H9 (cell line): ENCODE measurements at regions not wholly inside any gene's neighbourhood (a gene's known extent, or its start where the extent isn't known, plus 50 kb on each side); places are given as distances from the start of the nearest gene placed in this dataset.

Experiments
- DNase-seq: peaks from one replicate; pipeline ENCODE4 v3.0.0-alpha.2; 2017
- H2AFZ ChIP-seq: one replicate; pipeline ENCODE4 v1.6.1; 2013; ENCODE audit warnings: mild to moderate bottlenecking, low read length, control low read depth, moderate library complexity
- H2AK5ac ChIP-seq: 2 replicates; pipeline ENCODE4 v1.6.1; 2013; ENCODE audit warnings: low read length, control low read depth, mixed read lengths; ENCODE audit not compliant: insufficient read length
- H2BK120ac ChIP-seq: one replicate; pipeline ENCODE4 v1.6.1; 2013; ENCODE audit warnings: low read depth, mild to moderate bottlenecking, low read length, control low read depth, inconsistent platforms; ENCODE audit not compliant: poor library complexity, severe bottlenecking
- H2BK12ac ChIP-seq: 2 replicates; pipeline ENCODE4 v1.6.1; 2013; ENCODE audit warnings: low read length, control low read depth, mixed read lengths, low read depth; ENCODE audit not compliant: insufficient read length
- H2BK15ac ChIP-seq: 2 replicates; pipeline ENCODE4 v1.6.1; 2013; ENCODE audit warnings: low read depth, low read length, control low read depth
- H2BK20ac ChIP-seq: one replicate; pipeline ENCODE4 v1.6.1; 2013; ENCODE audit warnings: low read depth, mild to moderate bottlenecking, low read length, control low read depth, inconsistent platforms; ENCODE audit not compliant: poor library complexity, severe bottlenecking
- H2BK5ac ChIP-seq: 2 replicates; pipeline ENCODE4 v1.6.1; 2013; ENCODE audit warnings: low read length, control low read depth, mixed read lengths; ENCODE audit not compliant: insufficient read length
- H3K14ac ChIP-seq: 2 replicates; pipeline ENCODE4 v1.6.1; 2013; ENCODE audit warnings: low read length, control low read depth; ENCODE audit not compliant: insufficient read depth
- H3K18ac ChIP-seq: 2 replicates; pipeline ENCODE4 v1.6.1; 2013; ENCODE audit warnings: low read depth, mild to moderate bottlenecking, mixed read lengths, low read length, control low read depth; ENCODE audit not compliant: insufficient read length
- H3K23ac ChIP-seq: 2 replicates; pipeline ENCODE4 v1.6.1; 2013; ENCODE audit warnings: low read length, control low read depth, mixed read lengths, low read depth; ENCODE audit not compliant: insufficient read length
- H3K23me2 ChIP-seq: 2 replicates; pipeline ENCODE4 v1.6.1; 2013; ENCODE audit warnings: low read depth, mild to moderate bottlenecking, mixed read lengths, low read length, control low read depth; ENCODE audit not compliant: insufficient read length, poor library complexity, severe bottlenecking
- H3K27ac ChIP-seq: 2 replicates; pipeline ENCODE4 v1.5.1; 2013; ENCODE audit warnings: low read length, control low read depth, mixed read lengths, low read depth; ENCODE audit not compliant: insufficient read length
- H3K27me3 ChIP-seq: 2 replicates; pipeline ENCODE4 v1.6.1; 2013; ENCODE audit warnings: low read length, control low read depth, inconsistent platforms; ENCODE audit not compliant: insufficient read depth
- H3K4ac ChIP-seq: 2 replicates; pipeline ENCODE4 v1.6.1; 2013; ENCODE audit warnings: low read depth, mild to moderate bottlenecking, control low read depth, inconsistent platforms, low read length, moderate library complexity
- H3K4me1 ChIP-seq: 2 replicates; pipeline ENCODE4 v1.6.1; 2013; ENCODE audit warnings: low read length, control low read depth, inconsistent platforms; ENCODE audit not compliant: insufficient read depth
- H3K4me2 ChIP-seq: 2 replicates; pipeline ENCODE4 v1.6.1; 2013; ENCODE audit warnings: low read length, control low read depth, mixed read lengths; ENCODE audit not compliant: insufficient read length, insufficient read depth
- H3K56ac ChIP-seq: 2 replicates; pipeline ENCODE4 v1.6.1; 2013; ENCODE audit warnings: low read depth, mild to moderate bottlenecking, mixed read lengths, low read length, control low read depth; ENCODE audit not compliant: insufficient read length
- H3K79me1 ChIP-seq: 2 replicates; pipeline ENCODE4 v1.6.1; 2013; ENCODE audit warnings: low read depth, mild to moderate bottlenecking, moderate library complexity, low read length, control low read depth, inconsistent platforms; ENCODE audit not compliant: insufficient read depth, poor library complexity, severe bottlenecking
- H3K79me2 ChIP-seq: 2 replicates; pipeline ENCODE4 v1.6.1; 2013; ENCODE audit warnings: low read length, control low read depth, inconsistent platforms; ENCODE audit not compliant: insufficient read depth
- H3K9ac ChIP-seq: 2 replicates; pipeline ENCODE4 v1.6.1; 2013; ENCODE audit warnings: low read length, control low read depth, mixed read lengths; ENCODE audit not compliant: insufficient read length; ENCODE audit errors: extremely low read depth
- H3K9me3 ChIP-seq: one replicate; pipeline ENCODE4 v1.6.1; 2013; ENCODE audit warnings: low read depth, low read length, inconsistent platforms; ENCODE audit not compliant: control insufficient read depth
- H3T11ph ChIP-seq: one replicate; pipeline ENCODE4 v1.6.1; 2013; ENCODE audit warnings: mild to moderate bottlenecking, low read length, control low read depth, inconsistent platforms
- H4K20me1 ChIP-seq: one replicate; pipeline ENCODE4 v1.6.1; 2013; ENCODE audit not compliant: control insufficient read depth, insufficient read length, insufficient read depth
- H4K5ac ChIP-seq: 2 replicates; pipeline ENCODE4 v1.6.1; 2013; ENCODE audit warnings: low read depth, mild to moderate bottlenecking, mixed read lengths, low read length, control low read depth; ENCODE audit not compliant: insufficient read length
- H4K8ac ChIP-seq: replicated peaks from 2 replicates; pipeline ENCODE4 v1.6.1; 2013; ENCODE audit warnings: low read length, control low read depth, mixed read lengths, low read depth; ENCODE audit not compliant: insufficient read length
- H4K91ac ChIP-seq: 2 replicates; pipeline ENCODE4 v1.6.1; 2013; ENCODE audit warnings: low read depth, mild to moderate bottlenecking, moderate library complexity, mixed read lengths, low read length, control low read depth; ENCODE audit not compliant: insufficient read length
- H3K27ac Mint-ChIP-seq, 3 experiments: 2 replicates in 2 of 3; 3 replicates in 1 of 3; pipeline ENCODE4 v1.8.0; 2020 to 2021; ENCODE audit warnings: mixed read lengths in 3 of 3, mild to moderate bottlenecking in 1 of 3, moderate library complexity in 1 of 3
- H3K27me3 Mint-ChIP-seq: 2 replicates; pipeline ENCODE4 v1.8.0; 2021; ENCODE audit warnings: low read depth, mild to moderate bottlenecking, moderate library complexity, mixed read lengths
- H3K36me3 Mint-ChIP-seq, 3 experiments: 2 replicates in 2 of 3; 3 replicates in 1 of 3; pipeline ENCODE4 v1.8.0; 2020 to 2021; ENCODE audit warnings: low read depth in 3 of 3, mixed read lengths in 3 of 3; ENCODE audit not compliant: insufficient read depth in 1 of 3
- H3K4me1 Mint-ChIP-seq, 2 experiments: 2 replicates each; pipeline ENCODE4 v1.8.0; 2020; ENCODE audit warnings: mixed read lengths in 2 of 2
- H3K4me3 Mint-ChIP-seq, 2 experiments: 2 replicates in 1 of 2; 3 replicates in 1 of 2; pipeline ENCODE4 v1.8.0; 2020 to 2021; ENCODE audit warnings: mild to moderate bottlenecking in 2 of 2, mixed read lengths in 2 of 2, moderate library complexity in 1 of 2
- H3K9me3 Mint-ChIP-seq, 2 experiments: 2 replicates in 1 of 2; 3 replicates in 1 of 2; pipeline ENCODE4 v1.8.0; 2020; ENCODE audit warnings: mild to moderate bottlenecking in 2 of 2, mixed read lengths in 2 of 2, moderate library complexity in 1 of 2
- TF ChIP-seq, protein P1 (sequence below): fragments of 200-600 bp; sonication (generic); conservative IDR thresholded peaks from 3 replicates; pipeline ENCODE4 v1.8.0; 2021; ENCODE audit warnings: antibody characterized with exemption, mild to moderate bottlenecking

DNA sequence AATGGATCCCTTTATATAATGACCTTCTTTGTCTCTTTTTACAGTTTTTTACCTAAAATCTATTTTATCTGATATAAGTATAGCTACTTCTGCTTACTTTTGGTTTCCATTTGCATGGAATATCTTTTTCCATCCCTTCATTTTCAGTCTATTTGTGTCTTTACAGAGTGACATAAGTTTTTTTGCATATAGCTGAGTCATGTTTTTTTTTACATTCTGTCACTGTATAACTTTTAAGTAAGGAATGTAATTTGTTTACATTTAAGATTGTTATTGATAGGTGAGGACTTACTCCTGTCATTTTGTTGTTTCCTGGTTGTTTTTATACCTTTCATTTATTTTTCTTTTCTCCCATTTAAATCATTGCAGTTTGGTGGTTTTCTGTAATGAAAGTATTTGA is 402.7 kb upstream of the ADGRL2 start:
- no peaks in the 10 kb centered on the region for H3K23me2 ChIP-seq
- H3K27ac Mint-ChIP-seq, result no peak overlapping the region
- H4K20me1 ChIP-seq, result no peaks in the 10 kb centered on the region
- no peak overlapping the region for H2AFZ ChIP-seq
- H3K9ac ChIP-seq, result no peak overlapping the region
- H4K91ac ChIP-seq, result no peak overlapping the region
- H3K4me1 Mint-ChIP-seq, result no peaks in the 10 kb centered on the region
- H3K79me1 ChIP-seq, result no peaks in the 10 kb centered on the region
- H3T11ph ChIP-seq, result no peak overlapping the region
- H3K9me3 Mint-ChIP-seq, result peaks cover 4 to 5% of the 10 kb centered on the region in 2 experiments; a peak in 2 of 5 replicates
- H3K56ac ChIP-seq, result no peak overlapping the region
- no peaks in the 10 kb centered on the region for H3K27me3 ChIP-seq
- peaks cover 0 to 8% (median 2%) of the 10 kb centered on the region in 3 experiments; a peak in 3 of 7 replicates for H3K36me3 Mint-ChIP-seq
- no peak overlapping the region for H3K4me2 ChIP-seq
- no peaks in the 10 kb centered on the region for H3K9me3 ChIP-seq
- no peak overlapping the region for H3K27ac ChIP-seq
- no peak overlapping the region for H2BK12ac ChIP-seq
- no peak overlapping the region for H3K14ac ChIP-seq
- no peak overlapping the region for H3K23ac ChIP-seq
- H2AK5ac ChIP-seq, result no peak overlapping the region
- no peak overlapping the region for H2BK120ac ChIP-seq
- no peak for DNase-seq
- H2BK15ac ChIP-seq, result no peak overlapping the region
- H3K18ac ChIP-seq, result no peak overlapping the region
- no peak overlapping the region for H2BK5ac ChIP-seq
- H3K4me1 ChIP-seq, result no peaks in the 10 kb centered on the region
- no peaks in the 10 kb centered on the region for H3K27me3 Mint-ChIP-seq
- TF ChIP-seq, protein P1, sequence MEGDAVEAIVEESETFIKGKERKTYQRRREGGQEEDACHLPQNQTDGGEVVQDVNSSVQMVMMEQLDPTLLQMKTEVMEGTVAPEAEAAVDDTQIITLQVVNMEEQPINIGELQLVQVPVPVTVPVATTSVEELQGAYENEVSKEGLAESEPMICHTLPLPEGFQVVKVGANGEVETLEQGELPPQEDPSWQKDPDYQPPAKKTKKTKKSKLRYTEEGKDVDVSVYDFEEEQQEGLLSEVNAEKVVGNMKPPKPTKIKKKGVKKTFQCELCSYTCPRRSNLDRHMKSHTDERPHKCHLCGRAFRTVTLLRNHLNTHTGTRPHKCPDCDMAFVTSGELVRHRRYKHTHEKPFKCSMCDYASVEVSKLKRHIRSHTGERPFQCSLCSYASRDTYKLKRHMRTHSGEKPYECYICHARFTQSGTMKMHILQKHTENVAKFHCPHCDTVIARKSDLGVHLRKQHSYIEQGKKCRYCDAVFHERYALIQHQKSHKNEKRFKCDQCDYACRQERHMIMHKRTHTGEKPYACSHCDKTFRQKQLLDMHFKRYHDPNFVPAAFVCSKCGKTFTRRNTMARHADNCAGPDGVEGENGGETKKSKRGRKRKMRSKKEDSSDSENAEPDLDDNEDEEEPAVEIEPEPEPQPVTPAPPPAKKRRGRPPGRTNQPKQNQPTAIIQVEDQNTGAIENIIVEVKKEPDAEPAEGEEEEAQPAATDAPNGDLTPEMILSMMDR, result no peak
- no peak overlapping the region for H3K4me3 Mint-ChIP-seq
- H3K79me2 ChIP-seq, result no peaks in the 10 kb centered on the region
- no peak overlapping the region for H4K8ac ChIP-seq
- H4K5ac ChIP-seq, result no peak overlapping the region
- no peak overlapping the region for H3K4ac ChIP-seq
- H2BK20ac ChIP-seq, result no peak overlapping the region
